ENCODE measurements at regions not wholly inside any gene's neighbourhood (a gene's known extent, or its start where the extent isn't known, plus 50 kb on each side); places are given as distances from the start of the nearest gene placed in this dataset.
A peak's percentile ranks its signal among the peaks of the same experiment; 100 is the strongest.

DNA sequence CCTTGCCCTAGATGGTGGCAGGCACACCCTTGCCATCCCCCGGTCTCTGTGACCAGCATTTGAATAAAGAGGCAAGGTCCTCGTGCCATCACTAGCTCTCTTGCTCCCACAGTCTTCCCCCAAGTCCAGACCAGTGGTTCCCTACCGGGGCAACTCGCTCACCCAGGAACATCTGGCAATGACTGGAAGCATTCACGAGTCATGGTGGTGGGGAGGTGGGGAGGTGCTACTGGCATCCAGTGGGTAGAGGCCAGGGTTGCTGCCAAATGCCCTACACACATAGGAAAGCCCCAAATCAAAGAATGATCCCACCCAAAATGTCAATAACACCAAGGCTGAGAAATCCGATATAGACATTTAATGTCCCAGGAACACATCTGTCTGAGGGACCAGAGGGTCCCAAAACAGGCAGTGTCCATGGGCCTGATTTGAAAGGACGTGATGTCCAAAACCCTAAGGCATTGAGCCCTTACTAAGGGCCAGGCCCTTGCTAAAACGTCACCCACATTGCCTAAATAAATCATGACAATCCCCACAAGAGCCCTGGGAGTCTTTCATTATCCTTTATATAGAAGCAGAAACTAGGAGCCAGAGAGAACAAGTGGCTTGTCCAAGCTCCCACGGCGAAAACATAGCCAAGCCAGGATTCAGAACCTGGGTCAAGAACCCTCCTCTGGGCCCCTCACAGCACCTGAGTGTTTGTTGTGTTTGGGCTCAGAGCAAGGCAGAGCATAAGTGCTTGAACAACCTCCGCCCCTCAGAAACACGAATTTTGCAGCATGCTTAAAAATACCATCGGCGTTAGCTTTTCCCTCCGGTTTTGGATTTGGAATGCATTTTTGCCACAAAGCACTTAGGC, 119.3 kb upstream of the WWC1 start:
- no peak overlapping the region for H3K4me3 ChIP-seq
- no peaks in the 10 kb centered on the region for H3K4me1 ChIP-seq
- no peaks in the 10 kb centered on the region for H3K36me3 ChIP-seq
- DNase-seq (no peak), ATAC-seq (peak; percentile 33)
- H3K27ac ChIP-seq, result no peak overlapping the region
- H3K9me3 ChIP-seq, result no peaks in the 10 kb centered on the region
- intact Hi-C loops (cut with DNase I), result no loop called here
- TF ChIP-seq, protein P1, sequence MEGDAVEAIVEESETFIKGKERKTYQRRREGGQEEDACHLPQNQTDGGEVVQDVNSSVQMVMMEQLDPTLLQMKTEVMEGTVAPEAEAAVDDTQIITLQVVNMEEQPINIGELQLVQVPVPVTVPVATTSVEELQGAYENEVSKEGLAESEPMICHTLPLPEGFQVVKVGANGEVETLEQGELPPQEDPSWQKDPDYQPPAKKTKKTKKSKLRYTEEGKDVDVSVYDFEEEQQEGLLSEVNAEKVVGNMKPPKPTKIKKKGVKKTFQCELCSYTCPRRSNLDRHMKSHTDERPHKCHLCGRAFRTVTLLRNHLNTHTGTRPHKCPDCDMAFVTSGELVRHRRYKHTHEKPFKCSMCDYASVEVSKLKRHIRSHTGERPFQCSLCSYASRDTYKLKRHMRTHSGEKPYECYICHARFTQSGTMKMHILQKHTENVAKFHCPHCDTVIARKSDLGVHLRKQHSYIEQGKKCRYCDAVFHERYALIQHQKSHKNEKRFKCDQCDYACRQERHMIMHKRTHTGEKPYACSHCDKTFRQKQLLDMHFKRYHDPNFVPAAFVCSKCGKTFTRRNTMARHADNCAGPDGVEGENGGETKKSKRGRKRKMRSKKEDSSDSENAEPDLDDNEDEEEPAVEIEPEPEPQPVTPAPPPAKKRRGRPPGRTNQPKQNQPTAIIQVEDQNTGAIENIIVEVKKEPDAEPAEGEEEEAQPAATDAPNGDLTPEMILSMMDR (IDR thresholded peaks at IDR 0.05), result no peak
- H3K27me3 ChIP-seq, result no peaks in the 10 kb centered on the region

DNA sequence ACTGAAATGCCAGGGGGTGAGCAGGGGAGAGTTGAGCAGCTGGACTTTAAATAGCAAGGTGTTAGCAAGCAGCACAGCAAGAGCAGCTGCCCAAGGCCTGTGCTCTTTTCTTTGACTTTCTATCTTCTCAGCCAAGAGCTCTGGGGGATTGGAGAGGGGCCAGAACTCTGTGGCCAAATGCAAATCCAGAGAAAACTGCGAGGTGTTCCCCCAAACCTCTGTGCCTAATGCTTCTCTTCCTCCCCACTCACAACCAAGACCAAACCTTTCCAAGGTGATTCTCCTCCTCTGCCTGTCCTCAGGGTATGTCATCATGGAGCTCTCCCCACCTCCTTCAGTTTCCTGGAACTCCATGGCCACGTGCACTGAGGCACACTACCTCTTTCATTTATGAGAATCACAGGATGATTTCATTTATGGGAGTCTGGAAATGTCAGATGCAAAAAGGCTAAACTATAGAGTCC, 118.7 kb upstream of the WWC1 start:
- intact Hi-C loops (cut with DNase I), result no loop called here
- TF ChIP-seq, protein P1 (IDR thresholded peaks at IDR 0.05), result no peak
- H3K27me3 ChIP-seq, result no peaks in the 10 kb centered on the region
- H3K36me3 ChIP-seq, result no peaks in the 10 kb centered on the region
- H3K4me1 ChIP-seq, result no peaks in the 10 kb centered on the region
- H3K9me3 ChIP-seq, result no peaks in the 10 kb centered on the region
- DNase-seq, result no peak
- H3K27ac ChIP-seq, result no peak overlapping the region
- ATAC-seq, result no peak
- H3K4me3 ChIP-seq, result no peak overlapping the region

DNA sequence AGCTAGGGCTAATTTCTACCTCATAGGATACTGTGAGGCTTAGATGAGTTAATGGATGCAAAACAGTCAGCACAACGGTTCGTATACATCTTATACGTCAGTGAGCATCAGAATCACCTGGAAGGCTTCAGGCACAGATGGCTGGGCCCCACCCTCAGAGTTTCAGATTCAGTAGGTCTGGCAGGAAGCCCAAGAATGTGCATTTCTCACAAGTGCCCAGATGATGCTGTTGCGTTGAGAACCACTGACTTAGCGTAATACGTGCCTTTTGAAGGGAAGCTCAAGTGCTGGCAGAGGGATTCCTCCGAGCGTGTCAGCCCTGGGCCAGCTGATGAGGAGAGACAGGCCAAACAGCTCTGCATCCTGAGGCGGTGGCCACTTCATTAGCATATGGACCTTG, 117.1 kb upstream of the WWC1 start:
- Histone ChIP-seq H3K27ac (no peak overlapping the region), H3K4me3 (no peak overlapping the region), H3K27me3 (no peaks in the 10 kb centered on the region), H3K36me3 (no peaks in the 10 kb centered on the region), H3K9me3 (no peaks in the 10 kb centered on the region), H3K4me1 (no peaks in the 10 kb centered on the region)
- no peak for DNase-seq
- intact Hi-C loops (cut with DNase I), result no loop called here
- ATAC-seq, result peak; percentile 10
- TF ChIP-seq, protein P1 (IDR thresholded peaks at IDR 0.05), result no peak

DNA sequence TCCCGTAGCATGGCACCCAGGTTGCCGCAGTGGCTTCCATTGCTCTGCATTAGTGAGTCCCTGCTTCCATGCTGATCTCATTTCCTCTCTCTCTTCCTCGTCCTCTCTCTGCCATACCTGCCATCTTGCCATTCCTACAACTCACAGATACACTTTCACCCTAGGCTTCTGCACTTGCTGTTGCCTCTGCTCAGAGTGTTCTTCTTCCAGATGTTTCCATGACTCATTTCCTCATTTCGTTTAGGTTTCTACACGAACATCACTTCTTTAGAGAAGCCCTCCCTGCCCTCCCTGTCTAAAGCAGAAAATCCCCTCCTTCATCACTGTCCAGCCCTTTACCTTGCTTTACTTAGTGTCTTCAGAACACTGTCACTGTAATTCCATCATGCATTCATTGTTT, 115.2 kb upstream of the WWC1 start:
- H3K27ac ChIP-seq, result no peak overlapping the region
- DNase-seq (no peak), ATAC-seq (no peak)
- H3K27me3 ChIP-seq, result no peaks in the 10 kb centered on the region
- intact Hi-C loops (cut with DNase I), result no loop called here
- no peaks in the 10 kb centered on the region for H3K9me3 ChIP-seq
- no peaks in the 10 kb centered on the region for H3K36me3 ChIP-seq
- TF ChIP-seq, protein P1 (IDR thresholded peaks at IDR 0.05), result no peak
- H3K4me3 ChIP-seq, result no peak overlapping the region
- no peaks in the 10 kb centered on the region for H3K4me1 ChIP-seq

DNA sequence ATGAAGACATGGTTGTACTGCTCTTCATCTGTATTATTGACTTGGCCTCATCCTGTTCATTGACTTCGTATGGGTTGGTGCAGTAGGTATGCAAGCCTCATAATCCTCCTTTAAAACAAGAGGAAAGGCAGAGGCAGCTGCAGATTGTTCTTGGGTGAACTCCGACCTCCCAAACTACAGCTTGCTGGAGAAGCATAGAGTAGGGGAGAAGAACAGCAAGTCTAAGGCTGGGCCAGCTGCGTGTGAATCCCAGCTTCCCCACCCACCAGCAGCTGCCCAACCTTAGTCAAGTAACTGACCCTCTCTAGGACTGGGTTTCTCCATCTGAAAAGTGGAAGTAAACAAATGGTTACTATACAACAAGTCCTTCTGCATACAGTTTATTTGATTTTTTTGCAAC, 114.5 kb upstream of the WWC1 start:
- TF ChIP-seq, protein P1 (IDR thresholded peaks at IDR 0.05), result no peak
- Histone ChIP-seq H3K4me1 (no peaks in the 10 kb centered on the region), H3K27me3 (no peaks in the 10 kb centered on the region), H3K36me3 (no peaks in the 10 kb centered on the region), H3K4me3 (no peak overlapping the region), H3K9me3 (no peaks in the 10 kb centered on the region), H3K27ac (no peak overlapping the region)
- DNase-seq (no peak), ATAC-seq (no peak)
- intact Hi-C loops (cut with DNase I), result no loop called here

Data from upper lobe of right lung (tissue), 1 donor.